AG09319 (cell line): ENCODE measurements at regions not wholly inside any gene's neighbourhood (a gene's known extent, or its start where the extent isn't known, plus 50 kb on each side); places are given as distances from the start of the nearest gene placed in this dataset.

ENCODE experiments used
- DNase-seq: peaks from one replicate; pipeline ENCODE4 v3.0.0-alpha.2; 2010; ENCODE audit warnings: low read depth; ENCODE audit errors: extremely low read depth
- CTCF ChIP-seq: IDR thresholded peaks from 2 replicates; pipeline ENCODE4 v1.5.1; 2011; ENCODE audit warnings: low read depth, mild to moderate bottlenecking, inconsistent platforms, low read length, moderate library complexity

- DNase-seq: no peak
- TF ChIP-seq CTCF: no peak
Measured at GRCh38 chr17:79162012-79162963, 87.7 kb downstream of the ENGASE start.

- TF ChIP-seq CTCF: no peak
- no peak for DNase-seq
Measured at GRCh38 chr17:79160980-79161636, 86.5 kb downstream of the ENGASE start.

GRCh38 chr17:79159926-79160325 is 85.3 kb downstream of the ENGASE start:
- TF ChIP-seq CTCF: no peak
- DNase-seq: no peak

- no peak for DNase-seq
- TF ChIP-seq CTCF: no peak
Measured at GRCh38 chr17:79159471-79159870, 84.8 kb downstream of the ENGASE start.

- no peak for DNase-seq
- no peak for TF ChIP-seq CTCF
Measured at GRCh38 chr17:79156463-79157095, 82.0 kb downstream of the ENGASE start.

- DNase-seq: no peak
- TF ChIP-seq CTCF: no peak
Measured at GRCh38 chr17:79155701-79156100, 81.1 kb downstream of the ENGASE start.
